HG03045 (cell line): ENCODE measurements at regions not wholly inside any gene's neighbourhood (a gene's known extent, or its start where the extent isn't known, plus 50 kb on each side); places are given as distances from the start of the nearest gene placed in this dataset.

Experiments
- ATAC-seq: cut with Tn5 transposase; IDR thresholded peaks from one replicate; pipeline ENCODE4 v1.9.1; 2021; ENCODE audit warnings: mild to moderate bottlenecking, moderate library complexity; ENCODE audit not compliant: unreplicated experiment

GRCh38 chr7:84631913-84632312 lies 437.3 kb upstream of the SEMA3A start:
- ATAC-seq = no peak

GRCh38 chr7:84629640-84630318 lies 435.2 kb upstream of the SEMA3A start:
- no peak for ATAC-seq

DNA sequence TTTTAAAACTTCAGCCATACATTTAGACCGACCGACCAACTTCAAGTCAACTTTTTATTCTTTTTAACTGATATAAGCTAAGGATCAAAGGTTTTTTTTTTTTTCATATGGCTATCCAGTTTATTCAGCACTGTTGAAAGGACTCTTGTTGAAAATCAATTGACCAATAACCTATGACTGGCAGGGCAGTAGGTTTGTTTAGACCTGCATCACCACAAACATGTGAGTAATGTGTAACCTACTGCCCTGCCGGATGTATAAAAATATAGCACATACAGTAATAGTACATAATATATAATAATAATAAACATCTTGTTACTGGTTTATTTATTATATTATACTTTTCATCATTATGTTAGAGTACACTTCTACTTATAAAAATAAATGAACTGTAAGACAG lies 434.6 kb upstream of the SEMA3A start:
- ATAC-seq = no peak

DNA sequence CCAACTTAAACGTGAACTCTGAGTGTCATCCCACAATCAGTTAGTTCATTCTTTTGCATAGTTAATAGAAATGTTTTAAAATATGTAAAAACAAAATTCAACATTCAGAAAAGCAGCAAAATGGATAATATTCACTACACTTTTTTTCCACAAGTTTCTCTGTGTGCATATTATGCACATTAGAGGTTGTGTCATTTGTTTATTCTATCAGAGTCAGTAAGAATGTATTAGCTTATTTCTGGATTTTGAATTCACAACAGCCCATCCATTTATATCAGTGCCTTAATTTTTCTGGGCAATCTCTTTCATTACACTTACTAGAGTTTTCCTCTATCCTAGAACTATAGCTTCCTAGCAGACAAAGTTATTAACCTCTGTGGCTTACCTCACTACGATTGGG lies 432.7 kb upstream of the SEMA3A start:
- ATAC-seq = no peak

DNA sequence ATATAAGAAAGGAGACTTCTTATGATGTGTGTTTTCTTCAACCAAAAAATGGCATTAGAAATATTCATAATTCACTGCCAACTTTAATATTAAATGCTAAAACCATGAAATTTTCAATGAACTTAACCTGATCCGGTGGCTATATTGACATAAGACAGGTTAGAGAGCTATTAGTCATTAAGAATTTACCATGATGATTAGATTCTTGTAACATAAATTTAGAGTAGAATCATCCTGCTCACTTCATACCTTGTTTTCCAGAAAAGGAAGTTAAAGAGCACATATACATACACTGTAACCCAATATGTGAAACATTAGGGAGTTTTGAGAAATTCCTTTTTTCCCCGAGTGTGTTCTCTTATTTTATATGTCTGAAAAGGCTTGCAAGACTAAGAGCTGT lies 430.3 kb upstream of the SEMA3A start:
- ATAC-seq = no peak

DNA sequence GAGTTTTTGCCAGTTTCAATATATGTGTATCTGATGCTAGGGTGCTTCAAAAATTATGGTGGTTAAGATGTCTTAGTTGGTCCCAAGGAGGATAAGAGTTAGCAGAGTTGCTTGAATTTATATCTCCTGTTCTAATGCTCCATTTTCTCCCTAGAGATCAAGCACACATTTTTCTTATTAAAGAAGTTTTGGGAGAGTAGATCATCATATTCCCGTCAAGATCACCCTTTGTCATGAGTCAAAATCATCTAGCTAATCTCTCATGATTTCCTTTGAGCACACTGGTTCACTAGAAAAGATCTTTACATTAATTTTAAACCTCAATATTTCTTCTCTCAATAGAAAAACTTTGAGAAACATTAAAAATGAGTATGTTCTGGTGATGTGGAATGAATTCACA lies 429.9 kb upstream of the SEMA3A start:
- no peak for ATAC-seq

DNA sequence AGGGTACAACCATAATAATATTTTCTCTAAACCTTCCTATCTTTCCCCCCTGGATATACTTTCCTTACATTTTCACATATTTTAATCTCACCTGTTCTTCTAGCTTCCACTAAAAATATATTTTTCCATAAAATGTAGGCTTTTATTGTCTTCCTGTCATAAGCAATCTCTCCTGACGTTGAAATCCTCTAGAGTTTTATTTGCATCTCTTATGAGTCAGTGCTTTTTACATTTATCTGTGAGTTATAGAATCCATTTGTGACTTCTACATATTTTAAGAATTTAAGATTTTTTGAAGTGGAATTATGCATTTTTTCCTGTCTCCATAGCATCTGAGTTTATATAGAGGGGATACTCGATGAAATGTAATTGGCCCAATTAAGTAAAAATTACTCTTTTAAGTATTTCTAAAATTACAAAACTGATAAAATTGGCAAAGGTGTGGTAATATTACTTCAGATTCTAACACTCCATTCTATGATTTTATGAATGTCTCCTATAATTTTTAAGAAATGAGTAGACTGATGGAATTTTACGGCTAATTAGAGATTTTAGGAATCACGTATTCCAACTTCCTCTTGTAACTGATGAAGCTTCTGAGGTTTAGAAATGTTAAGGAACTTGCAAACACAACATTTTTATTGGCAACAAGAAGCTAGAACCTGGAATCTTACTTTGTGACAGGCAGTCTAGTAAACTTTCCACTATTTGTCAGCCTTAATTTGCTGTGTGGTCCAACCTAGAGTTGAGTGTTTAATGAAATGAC lies 422.9 kb upstream of the SEMA3A start:
- ATAC-seq = no peak

- ATAC-seq = no peak
Measured at GRCh38 chr7:84614821-84615501, 420.4 kb upstream of the SEMA3A start.

- ATAC-seq = no peak
Measured at GRCh38 chr7:84612981-84613681, 418.5 kb upstream of the SEMA3A start.

GRCh38 chr7:84611391-84611790 lies 416.8 kb upstream of the SEMA3A start:
- no peak for ATAC-seq

- no peak for ATAC-seq
Measured at GRCh38 chr7:84610390-84610789, 415.8 kb upstream of the SEMA3A start.

DNA sequence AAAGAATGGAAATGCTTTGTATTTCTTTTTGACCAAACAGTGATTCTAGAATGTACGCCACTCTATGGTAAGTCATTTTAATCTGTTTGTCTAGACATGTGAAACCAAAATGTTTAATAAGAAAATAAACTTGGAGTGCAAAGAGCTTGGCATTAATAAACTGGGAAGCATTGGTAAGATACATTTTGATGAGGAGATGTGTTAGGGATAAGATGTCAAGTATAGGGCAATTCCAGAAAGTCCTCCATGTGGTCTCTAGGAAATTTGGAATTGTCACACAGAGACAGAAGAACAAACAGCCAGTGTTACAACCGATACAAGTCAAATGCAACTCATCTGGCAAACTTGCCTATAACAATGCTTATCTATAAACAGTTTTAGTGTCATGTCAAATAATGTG lies 410.7 kb upstream of the SEMA3A start:
- ATAC-seq = no peak

GRCh38 chr7:84603545-84603944 lies 409.0 kb upstream of the SEMA3A start:
- no peak for ATAC-seq

GRCh38 chr7:84595026-84595425 lies 400.4 kb upstream of the SEMA3A start:
- no peak for ATAC-seq

- ATAC-seq = no peak
Measured at GRCh38 chr7:84591897-84592296, 397.3 kb upstream of the SEMA3A start.

- no peak for ATAC-seq
Measured at GRCh38 chr7:84589012-84589411, 394.4 kb upstream of the SEMA3A start.

DNA sequence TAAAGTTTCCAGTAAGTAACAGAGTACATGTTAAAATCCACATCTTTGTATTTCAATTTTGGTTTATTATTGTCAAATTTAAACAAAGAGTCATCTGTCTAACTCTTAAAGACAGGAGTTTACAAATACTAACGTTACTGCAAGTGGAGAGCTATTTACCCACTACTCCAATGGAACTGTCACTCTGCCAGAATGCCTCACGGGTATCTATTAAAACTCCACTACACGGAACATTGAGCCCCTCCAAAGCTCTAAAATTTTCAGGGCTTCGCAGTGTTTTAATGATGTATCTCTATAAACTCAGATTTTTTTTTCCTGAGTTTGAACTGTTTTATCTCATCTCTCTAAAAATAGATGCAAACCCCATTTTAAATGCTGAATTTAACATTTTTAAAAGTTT lies 388.7 kb upstream of the SEMA3A start:
- no peak for ATAC-seq

- no peak for ATAC-seq
Measured at GRCh38 chr7:84582747-84583146, 388.2 kb upstream of the SEMA3A start.

GRCh38 chr7:84578825-84579224 lies 384.2 kb upstream of the SEMA3A start:
- ATAC-seq = no peak

DNA sequence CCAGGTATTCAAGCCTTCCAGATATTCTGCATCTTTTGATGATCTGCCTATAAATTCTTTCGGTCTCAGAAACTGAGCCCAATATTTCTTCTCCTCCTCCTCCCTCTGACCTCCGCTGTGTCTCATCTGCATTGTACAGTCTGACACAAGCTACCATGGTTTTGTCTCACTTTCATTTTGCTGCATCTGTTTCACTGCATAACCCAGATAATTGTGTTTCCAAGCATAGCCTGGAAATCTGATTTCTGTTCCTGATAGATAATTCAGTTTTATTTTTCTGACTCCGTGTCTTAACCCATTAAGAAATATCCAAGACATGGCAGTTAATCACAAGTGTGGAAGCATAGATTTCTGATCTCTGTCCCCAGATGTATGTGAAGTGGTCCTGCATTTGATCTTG lies 374.2 kb upstream of the SEMA3A start:
- ATAC-seq = no peak

DNA sequence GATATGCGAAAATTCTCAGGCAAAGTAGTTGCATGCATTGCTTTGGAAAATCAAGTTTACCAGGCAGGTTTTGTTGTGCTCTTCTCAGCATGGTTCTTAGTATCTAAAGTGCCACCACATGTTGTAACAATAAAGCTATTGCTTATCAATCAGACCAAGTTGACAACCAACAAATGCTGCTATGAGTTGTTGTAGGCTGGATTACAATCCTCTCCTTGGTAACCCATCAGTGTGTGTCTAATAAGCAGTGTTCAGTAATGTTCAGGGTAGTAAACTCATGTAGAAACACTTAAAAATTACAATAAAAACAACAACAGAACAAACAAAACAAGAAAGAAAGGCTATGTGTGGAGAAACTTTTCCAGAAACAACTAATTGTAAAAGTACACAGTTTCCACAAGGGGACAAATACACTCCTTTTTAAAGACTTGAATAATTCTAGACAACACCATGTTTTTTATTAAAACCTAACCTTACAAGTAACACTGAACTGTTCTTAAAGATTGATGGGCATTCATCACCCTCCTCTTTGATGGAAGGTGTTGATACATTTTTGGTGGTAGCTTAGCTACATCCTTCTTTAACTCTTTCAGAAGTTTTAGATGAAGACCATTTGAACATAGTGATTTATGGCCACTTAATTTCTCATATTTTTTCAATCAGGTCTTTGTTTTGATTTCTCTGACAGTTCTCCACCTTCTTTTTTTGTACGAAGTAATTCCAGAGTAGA lies 370.9 kb upstream of the SEMA3A start:
- ATAC-seq = no peak
